Neuron (in vitro differentiated cells): ENCODE measurements at regions not wholly inside any gene's neighbourhood (a gene's known extent, or its start where the extent isn't known, plus 50 kb on each side); places are given as distances from the start of the nearest gene placed in this dataset.

Source experiments
- H2AFZ ChIP-seq: one replicate; pipeline ENCODE4 v1.6.1; 2013; ENCODE audit warnings: low read depth, mild to moderate bottlenecking, inconsistent platforms, low read length, moderate library complexity
- H3K27me3 ChIP-seq: one replicate; pipeline ENCODE4 v1.6.1; 2013; ENCODE audit warnings: low read length; ENCODE audit not compliant: insufficient read depth
- H3K36me3 ChIP-seq: one replicate; pipeline ENCODE4 v1.6.1; 2013; ENCODE audit warnings: low read length; ENCODE audit not compliant: insufficient read depth
- H3K4me1 ChIP-seq: one replicate; pipeline ENCODE4 v1.6.1; 2013; ENCODE audit warnings: low read length; ENCODE audit not compliant: insufficient read depth
- H3K4me3 ChIP-seq: 2 replicates; pipeline ENCODE4 v1.5.1; 2013; ENCODE audit warnings: mild to moderate bottlenecking, low read length, moderate library complexity
- H3K9me3 ChIP-seq: one replicate; pipeline ENCODE4 v1.6.1; 2013; ENCODE audit warnings: low read length

GRCh38 chr12:124385219-124385969 lies 90.5 kb downstream of the RFLNA start:
- H3K27me3 ChIP-seq: no peaks in the 10 kb centered on the region
- no peaks in the 10 kb centered on the region for H3K9me3 ChIP-seq
- H3K36me3 ChIP-seq: peaks cover 11% of the 10 kb centered on the region
- peaks cover 25% of the 10 kb centered on the region for H3K4me1 ChIP-seq
- no peak overlapping the region for H3K4me3 ChIP-seq
- H2AFZ ChIP-seq: no peak overlapping the region

- Histone ChIP-seq H2AFZ (no peak overlapping the region), H3K4me3 (no peak overlapping the region), H3K4me1 (peaks cover 21% of the 10 kb centered on the region), H3K27me3 (no peaks in the 10 kb centered on the region), H3K36me3 (peaks cover 11% of the 10 kb centered on the region), H3K9me3 (no peaks in the 10 kb centered on the region)
Measured at GRCh38 chr12:124384299-124384894, 89.5 kb downstream of the RFLNA start.

- Histone ChIP-seq H3K27me3 (no peaks in the 10 kb centered on the region), H2AFZ (no peak overlapping the region), H3K36me3 (peaks cover 11% of the 10 kb centered on the region), H3K4me3 (no peak overlapping the region), H3K9me3 (no peaks in the 10 kb centered on the region), H3K4me1 (peaks cover 10% of the 10 kb centered on the region)
Measured at GRCh38 chr12:124383028-124383427, 88.1 kb downstream of the RFLNA start.

- Histone ChIP-seq H3K9me3 (no peaks in the 10 kb centered on the region), H3K4me1 (peaks cover 6% of the 10 kb centered on the region), H2AFZ (no peak overlapping the region), H3K27me3 (no peaks in the 10 kb centered on the region), H3K36me3 (peaks cover 17% of the 10 kb centered on the region), H3K4me3 (no peak overlapping the region)
Measured at GRCh38 chr12:124381456-124382296, 86.8 kb downstream of the RFLNA start.

- Histone ChIP-seq H3K36me3 (peaks cover 18% of the 10 kb centered on the region), H3K27me3 (no peaks in the 10 kb centered on the region), H2AFZ (no peak overlapping the region), H3K4me1 (no peaks in the 10 kb centered on the region), H3K4me3 (no peak overlapping the region), H3K9me3 (no peaks in the 10 kb centered on the region)
Measured at GRCh38 chr12:124380796-124381455, 86.0 kb downstream of the RFLNA start.

GRCh38 chr12:124379938-124380754 lies 85.3 kb downstream of the RFLNA start:
- H3K9me3 ChIP-seq: no peaks in the 10 kb centered on the region
- H3K4me3 ChIP-seq: no peak overlapping the region
- H2AFZ ChIP-seq: no peak overlapping the region
- H3K36me3 ChIP-seq: peaks cover 13% of the 10 kb centered on the region
- no peaks in the 10 kb centered on the region for H3K27me3 ChIP-seq
- no peaks in the 10 kb centered on the region for H3K4me1 ChIP-seq

- Histone ChIP-seq H3K4me3 (no peak overlapping the region), H3K27me3 (no peaks in the 10 kb centered on the region), H2AFZ (no peak overlapping the region), H3K36me3 (peaks cover 13% of the 10 kb centered on the region), H3K9me3 (no peaks in the 10 kb centered on the region), H3K4me1 (no peaks in the 10 kb centered on the region)
Measured at GRCh38 chr12:124379379-124379937, 84.6 kb downstream of the RFLNA start.

- Histone ChIP-seq H3K4me1 (no peaks in the 10 kb centered on the region), H3K36me3 (peaks cover 13% of the 10 kb centered on the region), H3K4me3 (no peak overlapping the region), H3K27me3 (no peaks in the 10 kb centered on the region), H2AFZ (no peak overlapping the region), H3K9me3 (no peaks in the 10 kb centered on the region)
Measured at GRCh38 chr12:124378926-124379325, 84.0 kb downstream of the RFLNA start.

- Histone ChIP-seq H3K27me3 (no peaks in the 10 kb centered on the region), H3K9me3 (no peaks in the 10 kb centered on the region), H3K4me3 (no peak overlapping the region), H3K4me1 (no peaks in the 10 kb centered on the region), H2AFZ (no peak overlapping the region), H3K36me3 (peaks cover 8% of the 10 kb centered on the region)
Measured at GRCh38 chr12:124377981-124378509, 83.2 kb downstream of the RFLNA start.

GRCh38 chr12:124376435-124376834 lies 81.5 kb downstream of the RFLNA start:
- H3K27me3 ChIP-seq: no peaks in the 10 kb centered on the region
- no peaks in the 10 kb centered on the region for H3K4me1 ChIP-seq
- H2AFZ ChIP-seq: no peak overlapping the region
- no peaks in the 10 kb centered on the region for H3K9me3 ChIP-seq
- H3K36me3 ChIP-seq: peaks cover 7% of the 10 kb centered on the region
- no peak overlapping the region for H3K4me3 ChIP-seq

- no peak overlapping the region for H3K4me3 ChIP-seq
- H3K9me3 ChIP-seq: no peaks in the 10 kb centered on the region
- H3K27me3 ChIP-seq: no peaks in the 10 kb centered on the region
- no peaks in the 10 kb centered on the region for H3K4me1 ChIP-seq
- peaks cover 7% of the 10 kb centered on the region for H3K36me3 ChIP-seq
- no peak overlapping the region for H2AFZ ChIP-seq
Measured at GRCh38 chr12:124375789-124376175, 80.9 kb downstream of the RFLNA start.
